GM19025 (cell line): ENCODE measurements at regions not wholly inside any gene's neighbourhood (a gene's known extent, or its start where the extent isn't known, plus 50 kb on each side); places are given as distances from the start of the nearest gene placed in this dataset.
"Not testable (repeated sequence)": the region's sequence is repeated elsewhere in the genome, so short reads cannot be mapped to it uniquely, and the experiment has no call there.

Experiments used
- ATAC-seq: cut with Tn5 transposase; IDR thresholded peaks from one replicate; pipeline ENCODE4 v1.9.1; 2021; ENCODE audit warnings: mild to moderate bottlenecking, low read depth, moderate library complexity; ENCODE audit not compliant: unreplicated experiment

DNA sequence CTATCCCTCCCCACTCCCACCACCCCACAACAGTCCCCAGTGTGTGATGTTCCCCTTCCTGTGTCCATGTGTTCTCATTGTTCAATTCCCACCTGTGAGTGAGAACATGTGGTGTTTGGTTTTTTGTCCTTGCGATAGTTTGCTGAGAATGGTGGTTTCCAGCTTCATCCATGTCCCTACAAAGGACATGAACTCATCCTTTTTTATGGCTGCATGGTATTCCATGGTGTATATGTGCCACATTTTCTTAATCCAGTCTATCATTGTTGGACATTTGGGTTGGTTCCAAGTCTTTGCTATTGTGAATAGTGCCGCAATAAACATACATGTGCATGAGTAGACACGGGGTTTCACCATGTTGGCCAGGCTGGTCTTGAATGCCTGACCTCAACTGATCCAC lies 109.8 kb downstream of the USP22 start:
- ATAC-seq: not testable (repeated sequence)

GRCh38 chr17:20934288-20934687 lies 108.5 kb downstream of the USP22 start:
- ATAC-seq: no peak

- ATAC-seq: no peak
These were observed 107.1 kb downstream of the USP22 start for GRCh38 chr17:20935740-20936139.

DNA sequence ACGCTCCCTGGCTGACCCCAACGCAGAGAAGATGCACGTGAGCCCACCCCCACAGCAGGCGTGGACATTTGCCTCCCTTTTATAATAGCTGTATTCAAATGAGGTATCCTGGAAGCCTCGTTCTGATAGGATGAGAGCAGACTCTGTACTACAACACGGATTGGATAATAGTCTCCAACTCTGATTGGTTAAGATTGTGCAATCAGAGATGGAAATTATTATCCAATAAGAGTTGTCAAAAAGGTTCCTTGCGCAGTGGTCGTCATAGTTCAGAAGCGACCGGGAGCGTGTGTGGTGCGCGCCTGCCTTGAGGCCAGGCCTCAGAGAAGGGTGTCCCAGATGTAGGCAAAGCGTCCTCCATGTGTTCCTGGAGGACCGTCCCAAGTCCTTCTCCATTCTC lies 104.6 kb downstream of the USP22 start:
- no peak for ATAC-seq

GRCh38 chr17:20938988-20939615 lies 103.7 kb downstream of the USP22 start:
- no peak for ATAC-seq

DNA sequence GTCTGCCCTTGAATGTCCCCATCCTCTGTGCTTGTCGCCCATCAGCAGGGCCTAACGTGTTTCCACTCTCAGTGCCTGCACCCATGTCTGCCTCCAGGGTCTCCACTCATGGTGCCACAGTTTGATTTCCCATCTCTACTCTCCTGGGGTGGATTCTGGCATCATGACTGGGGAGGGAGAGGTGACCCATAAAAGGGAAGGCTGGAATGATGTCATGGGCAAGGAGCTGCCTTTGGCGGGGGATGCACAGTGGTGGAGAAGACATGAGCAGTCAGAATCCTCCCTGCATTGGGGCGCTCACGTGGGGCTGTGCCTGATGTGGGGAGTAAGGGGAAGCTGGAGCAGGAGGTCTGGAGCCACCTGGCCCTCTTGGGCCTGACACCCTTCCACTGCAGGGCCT lies 100.9 kb downstream of the USP22 start:
- no peak for ATAC-seq

GRCh38 chr17:20944014-20944865 lies 98.6 kb downstream of the USP22 start:
- ATAC-seq: no peak

DNA sequence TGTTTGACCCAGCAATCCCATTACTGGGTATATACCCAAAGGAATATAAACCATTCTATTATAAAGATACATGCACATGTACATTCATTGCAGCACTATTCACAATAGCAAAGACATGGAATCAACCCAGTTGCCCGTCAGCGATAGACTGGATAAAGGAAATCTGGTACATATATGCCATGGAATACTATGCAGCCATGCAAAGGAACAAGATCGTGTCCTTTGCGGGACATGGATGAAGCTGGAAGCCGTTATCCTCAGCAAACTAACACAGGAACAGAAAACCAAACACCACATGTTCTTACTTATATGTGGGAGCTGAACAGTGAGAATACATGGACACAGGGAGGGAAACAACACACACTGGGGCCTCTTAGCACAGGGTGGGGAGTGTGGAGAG lies 95.1 kb downstream of the USP22 start:
- ATAC-seq: not testable (repeated sequence)

DNA sequence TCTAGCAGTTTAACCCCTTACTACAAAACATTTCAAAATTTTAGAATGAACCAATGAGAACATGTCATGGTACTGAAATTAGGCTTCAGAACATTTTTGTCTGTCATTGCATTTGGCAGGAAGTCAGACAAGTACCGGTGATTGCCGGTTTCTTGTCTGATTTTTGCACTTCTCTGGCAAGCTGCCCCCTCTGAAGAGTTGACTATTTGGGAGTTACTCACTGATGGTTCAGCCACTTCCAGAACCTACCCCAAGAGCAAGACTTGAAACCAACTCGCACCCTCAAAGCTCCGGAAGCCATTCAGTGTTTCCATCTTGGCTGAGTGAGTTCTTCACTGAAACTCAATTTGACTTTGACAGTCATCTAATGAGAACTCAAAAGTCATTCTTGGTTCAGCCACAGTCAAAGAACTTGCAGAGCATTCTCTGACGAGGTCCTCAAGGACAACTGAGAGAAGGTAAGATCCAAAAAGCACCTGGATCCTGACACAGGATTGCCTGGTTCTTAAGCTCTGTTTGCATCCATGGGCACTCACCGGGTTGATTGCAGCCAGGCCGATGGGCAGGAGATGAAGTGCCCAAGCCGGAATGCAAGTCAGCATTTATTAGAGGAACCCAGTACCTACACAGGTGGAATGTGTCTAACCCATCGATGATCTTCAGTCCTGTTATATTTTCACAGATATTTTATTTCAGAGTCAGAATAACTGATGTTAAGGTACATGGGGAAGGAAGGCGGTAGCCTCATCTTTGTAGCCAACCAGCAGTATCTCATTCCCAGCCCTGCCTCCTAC lies 93.6 kb downstream of the USP22 start:
- no peak for ATAC-seq
